IMR-90 (cell line): ENCODE measurements at regions not wholly inside any gene's neighbourhood (a gene's known extent, or its start where the extent isn't known, plus 50 kb on each side); places are given as distances from the start of the nearest gene placed in this dataset.

Experiments
- FOS ChIP-seq: fragments of 150-350 bp; IDR thresholded peaks from 2 replicates; pipeline ENCODE4 v1.6.1; 2016; ENCODE audit warnings: low read depth, low read length
- POLR2A ChIP-seq: IDR thresholded peaks from 2 replicates; pipeline ENCODE4 v1.6.1; 2012; ENCODE audit warnings: mild to moderate bottlenecking, low read depth, low read length
- RAD21 ChIP-seq: IDR thresholded peaks from 2 replicates; pipeline ENCODE4 v1.6.1; 2012; ENCODE audit warnings: low read length, improper control_type of control experiment
- TF ChIP-seq, protein P1 (sequence below): fragments of 150-350 bp; IDR thresholded peaks from 2 replicates; pipeline ENCODE4 v1.6.1; 2016; ENCODE audit warnings: low read depth, mild to moderate bottlenecking, low read length, moderate library complexity, borderline replicate concordance
- TF ChIP-seq, protein P2 (sequence below): conservative IDR thresholded peaks from 2 replicates; pipeline ENCODE4 v1.5.1; 2012; ENCODE audit warnings: mild to moderate bottlenecking, low read depth, low read length, improper control_type of control experiment

DNA sequence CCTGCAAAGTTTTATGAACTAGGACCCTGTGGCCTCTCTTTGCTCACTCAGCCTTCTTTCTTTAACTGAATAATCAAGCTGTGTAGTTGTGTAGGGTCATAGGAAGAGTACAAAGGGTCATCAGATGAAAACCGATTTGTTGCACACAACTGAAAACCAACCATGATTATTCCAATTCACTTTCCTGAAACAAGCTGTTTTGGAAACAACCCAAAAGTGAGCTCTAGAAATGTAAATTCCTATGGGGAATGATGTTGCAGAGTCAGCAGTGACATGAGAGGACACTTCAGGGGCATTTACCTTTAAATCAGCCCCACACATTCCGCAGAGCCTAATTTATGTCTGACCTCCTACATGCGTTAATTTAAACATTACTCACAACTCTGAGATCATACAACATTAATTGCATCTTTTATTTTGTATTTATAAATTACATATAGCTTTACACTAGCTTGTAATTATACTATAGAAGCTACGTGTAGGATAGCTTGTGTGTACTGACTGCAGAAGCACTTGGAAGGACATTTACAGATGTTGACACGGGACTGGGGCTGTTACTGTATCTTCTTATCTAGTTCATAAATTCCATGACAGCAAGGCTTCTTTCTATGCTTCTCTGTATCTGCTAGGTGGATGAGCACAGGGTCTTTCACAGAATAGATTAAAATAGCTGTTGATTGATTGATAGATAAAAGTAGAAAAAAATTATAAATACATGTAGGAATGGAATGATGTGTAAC is 139.9 kb upstream of the AKR1E2 start:
- TF ChIP-seq, protein P1, sequence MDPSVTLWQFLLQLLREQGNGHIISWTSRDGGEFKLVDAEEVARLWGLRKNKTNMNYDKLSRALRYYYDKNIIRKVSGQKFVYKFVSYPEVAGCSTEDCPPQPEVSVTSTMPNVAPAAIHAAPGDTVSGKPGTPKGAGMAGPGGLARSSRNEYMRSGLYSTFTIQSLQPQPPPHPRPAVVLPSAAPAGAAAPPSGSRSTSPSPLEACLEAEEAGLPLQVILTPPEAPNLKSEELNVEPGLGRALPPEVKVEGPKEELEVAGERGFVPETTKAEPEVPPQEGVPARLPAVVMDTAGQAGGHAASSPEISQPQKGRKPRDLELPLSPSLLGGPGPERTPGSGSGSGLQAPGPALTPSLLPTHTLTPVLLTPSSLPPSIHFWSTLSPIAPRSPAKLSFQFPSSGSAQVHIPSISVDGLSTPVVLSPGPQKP = no peak
- TF ChIP-seq, protein P2, sequence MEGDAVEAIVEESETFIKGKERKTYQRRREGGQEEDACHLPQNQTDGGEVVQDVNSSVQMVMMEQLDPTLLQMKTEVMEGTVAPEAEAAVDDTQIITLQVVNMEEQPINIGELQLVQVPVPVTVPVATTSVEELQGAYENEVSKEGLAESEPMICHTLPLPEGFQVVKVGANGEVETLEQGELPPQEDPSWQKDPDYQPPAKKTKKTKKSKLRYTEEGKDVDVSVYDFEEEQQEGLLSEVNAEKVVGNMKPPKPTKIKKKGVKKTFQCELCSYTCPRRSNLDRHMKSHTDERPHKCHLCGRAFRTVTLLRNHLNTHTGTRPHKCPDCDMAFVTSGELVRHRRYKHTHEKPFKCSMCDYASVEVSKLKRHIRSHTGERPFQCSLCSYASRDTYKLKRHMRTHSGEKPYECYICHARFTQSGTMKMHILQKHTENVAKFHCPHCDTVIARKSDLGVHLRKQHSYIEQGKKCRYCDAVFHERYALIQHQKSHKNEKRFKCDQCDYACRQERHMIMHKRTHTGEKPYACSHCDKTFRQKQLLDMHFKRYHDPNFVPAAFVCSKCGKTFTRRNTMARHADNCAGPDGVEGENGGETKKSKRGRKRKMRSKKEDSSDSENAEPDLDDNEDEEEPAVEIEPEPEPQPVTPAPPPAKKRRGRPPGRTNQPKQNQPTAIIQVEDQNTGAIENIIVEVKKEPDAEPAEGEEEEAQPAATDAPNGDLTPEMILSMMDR = no peak
- TF ChIP-seq POLR2A = no peak
- TF ChIP-seq FOS = no peak
- no peak for TF ChIP-seq RAD21
